Mucosa of descending colon (tissue), 3 donors: ENCODE measurements at regions not wholly inside any gene's neighbourhood (a gene's known extent, or its start where the extent isn't known, plus 50 kb on each side); places are given as distances from the start of the nearest gene placed in this dataset.

Experiments used
- ATAC-seq: fragments of 200-7000 bp; cut with Tn5 transposase; one replicate; pipeline ENCODE4 v1.9.1; 2020; ENCODE audit warnings: mild to moderate bottlenecking, moderate library complexity
- DNase-seq, 3 donors: peaks; one replicate each; pipeline ENCODE4 v3.0.0-alpha.2; 2020
- H3K36me3 ChIP-seq: fragments of 200-600 bp; one replicate; pipeline ENCODE4 v1.8.0; 2021; ENCODE audit warnings: low read depth, mild to moderate bottlenecking
- H3K4me1 ChIP-seq: fragments of 200-600 bp; one replicate; pipeline ENCODE4 v1.8.0; 2021; ENCODE audit warnings: low read depth, mild to moderate bottlenecking
- H3K4me3 ChIP-seq: fragments of 200-600 bp; one replicate; pipeline ENCODE4 v1.8.0; 2021; ENCODE audit warnings: mild to moderate bottlenecking
- H3K9me3 ChIP-seq: fragments of 200-600 bp; one replicate; pipeline ENCODE4 v1.8.0; 2021; ENCODE audit warnings: mild to moderate bottlenecking
- CTCF ChIP-seq: fragments of 200-600 bp; IDR thresholded peaks from one replicate; pipeline ENCODE4 v1.8.0; 2022; ENCODE audit warnings: antibody characterized with exemption, mild to moderate bottlenecking
- intact Hi-C, 2 donors: fragments of 100-400 bp; cut with DNase I in 1 of 2; cut with micrococcal nuclease in 1 of 2; formaldehyde crosslinking; loops; one replicate each; pipeline versions ENCODE4 v1.11.0 to v1.11.1; 2022; cut with DNase I, micrococcal nuclease
- donor health status: DM: no; HTN: no; CAD: no; lungs with moderate emphysema.
- donor health status: DM: no; HTN: no; CAD: no.
- donor health status: DM: no; HTN: yes; CAD: no.

GRCh38 chr7:45456105-45456504, 118.1 kb upstream of the ADCY1 start:
- TF ChIP-seq CTCF: no peak
- Histone ChIP-seq H3K36me3 (no peaks in the 10 kb centered on the region), H3K9me3 (no peaks in the 10 kb centered on the region), H3K4me3 (no peak overlapping the region), H3K4me1 (no peaks in the 10 kb centered on the region)
- DNase-seq (no peak), ATAC-seq (no peak)
- intact Hi-C loops: no loop called here

GRCh38 chr7:45456747-45457524, 117.2 kb upstream of the ADCY1 start:
- intact Hi-C loops: no loop called here
- ATAC-seq (no peak), DNase-seq (no peak)

GRCh38 chr7:45457591-45457990, 116.6 kb upstream of the ADCY1 start:
- no peak overlapping the region for H3K4me3 ChIP-seq
- H3K9me3 ChIP-seq: no peaks in the 10 kb centered on the region
- no peak for TF ChIP-seq CTCF
- H3K4me1 ChIP-seq: no peaks in the 10 kb centered on the region
- H3K36me3 ChIP-seq: no peaks in the 10 kb centered on the region
- ATAC-seq: no peak
- intact Hi-C loops: no loop called here
- DNase-seq: no peak

More at GRCh38 chr7:45456747-45457524, 117.2 kb upstream of the ADCY1 start:
- H3K36me3 ChIP-seq: no peaks in the 10 kb centered on the region
- no peak overlapping the region for H3K4me3 ChIP-seq
- no peak for TF ChIP-seq CTCF
- H3K9me3 ChIP-seq: no peaks in the 10 kb centered on the region
- H3K4me1 ChIP-seq: no peaks in the 10 kb centered on the region

- H3K36me3 ChIP-seq: no peaks in the 10 kb centered on the region
- ATAC-seq (no peak), DNase-seq (no peak)
- no peak overlapping the region for H3K4me3 ChIP-seq
- H3K4me1 ChIP-seq: no peaks in the 10 kb centered on the region
- no peak for TF ChIP-seq CTCF
- intact Hi-C loops: no loop called here
- peaks cover 5% of the 10 kb centered on the region for H3K9me3 ChIP-seq
Measured at GRCh38 chr7:45459476-45459875, 114.7 kb upstream of the ADCY1 start.

DNA sequence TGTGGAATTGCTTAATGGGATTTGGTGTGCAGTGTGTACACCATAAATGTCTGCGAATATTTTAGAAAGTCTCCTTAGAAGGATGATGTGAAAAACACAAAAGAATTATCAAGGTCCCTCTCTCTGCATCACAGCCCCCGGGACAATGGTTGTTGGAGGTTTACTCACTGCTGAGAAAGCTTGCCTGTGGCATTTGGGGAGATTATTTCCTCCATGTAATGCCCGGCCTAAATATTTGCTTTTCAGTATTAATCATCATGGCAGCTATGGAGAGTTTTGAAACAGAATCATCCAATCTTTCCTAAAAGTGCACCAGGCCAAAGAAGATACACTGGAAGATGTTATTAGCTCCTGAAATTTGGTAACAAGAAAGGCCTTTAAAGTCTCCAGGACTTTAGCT, 113.8 kb upstream of the ADCY1 start:
- Histone ChIP-seq H3K4me3 (no peak overlapping the region), H3K9me3 (peaks cover 5% of the 10 kb centered on the region), H3K4me1 (no peaks in the 10 kb centered on the region), H3K36me3 (no peaks in the 10 kb centered on the region)
- intact Hi-C loops: no loop called here
- DNase-seq (no peak), ATAC-seq (no peak)
- TF ChIP-seq CTCF: no peak

DNA sequence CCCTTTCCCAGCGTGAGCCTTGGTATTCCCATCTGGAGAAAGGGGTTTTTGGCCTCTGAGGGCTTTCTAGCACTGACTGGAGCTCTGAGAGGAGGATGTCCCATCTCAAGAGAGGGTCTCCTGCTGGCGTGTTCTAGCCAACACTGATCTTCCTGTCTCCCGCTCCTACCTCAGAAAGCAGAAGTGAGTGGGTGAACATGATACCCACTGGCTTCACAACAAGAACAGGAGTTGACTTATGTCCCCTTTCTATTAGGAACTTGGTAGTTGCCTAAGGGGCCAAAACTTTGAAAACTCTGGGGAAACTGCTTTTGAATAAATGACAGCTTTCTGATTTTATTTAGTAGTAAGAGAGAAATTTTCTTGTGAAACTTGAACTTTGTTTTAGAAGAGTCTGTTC, 113.1 kb upstream of the ADCY1 start:
- H3K36me3 ChIP-seq: no peaks in the 10 kb centered on the region
- ATAC-seq (no peak), DNase-seq (no peak)
- H3K9me3 ChIP-seq: peaks cover 5% of the 10 kb centered on the region
- intact Hi-C loops: no loop called here
- TF ChIP-seq CTCF: no peak
- H3K4me3 ChIP-seq: no peak overlapping the region
- H3K4me1 ChIP-seq: no peaks in the 10 kb centered on the region
